ENCODE measurements at regions not wholly inside any gene's neighbourhood (a gene's known extent, or its start where the extent isn't known, plus 50 kb on each side); places are given as distances from the start of the nearest gene placed in this dataset.
"Not testable (repeated sequence)": the region's sequence is repeated elsewhere in the genome, so short reads cannot be mapped to it uniquely, and the experiment has no call there.

- no peak for DNase-seq (ENCODE audit: low read depth, low spot score)
These were observed 411.1 kb downstream of the BCKDHB start for GRCh38 chr6:80517525-80517924.

GRCh38 chr6:80510521-80510920, 404.1 kb downstream of the BCKDHB start:
- DNase-seq (ENCODE audit: low read depth, low spot score) = not testable (repeated sequence)

GRCh38 chr6:80508885-80509630, 402.6 kb downstream of the BCKDHB start:
- no peak for DNase-seq (ENCODE audit: low read depth, low spot score)

- no peak for DNase-seq (ENCODE audit: low read depth, low spot score)
These were observed 398.4 kb downstream of the BCKDHB start for GRCh38 chr6:80504882-80505281.

- DNase-seq (ENCODE audit: low read depth, low spot score) = no peak
These were observed 397.2 kb downstream of the BCKDHB start for GRCh38 chr6:80503660-80504059.

GRCh38 chr6:80502871-80503270, 396.4 kb downstream of the BCKDHB start:
- DNase-seq (ENCODE audit: low read depth, low spot score) = no peak

- DNase-seq (ENCODE audit: low read depth, low spot score) = no peak
These were observed 395.2 kb downstream of the BCKDHB start for GRCh38 chr6:80501636-80502035.

- not testable (repeated sequence) for DNase-seq (ENCODE audit: low read depth, low spot score)
These were observed 391.4 kb downstream of the BCKDHB start for GRCh38 chr6:80497696-80498486.

- no peak for DNase-seq (ENCODE audit: low read depth, low spot score)
These were observed 383.6 kb downstream of the BCKDHB start for GRCh38 chr6:80489911-80490635.

GRCh38 chr6:80488190-80488589, 381.7 kb downstream of the BCKDHB start:
- DNase-seq (ENCODE audit: low read depth, low spot score) = no peak

- not testable (repeated sequence) for DNase-seq (ENCODE audit: low read depth, low spot score)
These were observed 379.0 kb downstream of the BCKDHB start for GRCh38 chr6:80485494-80485893.

GRCh38 chr6:80482056-80482455, 375.6 kb downstream of the BCKDHB start:
- DNase-seq (ENCODE audit: low read depth, low spot score) = no peak

GRCh38 chr6:80480421-80481157, 374.1 kb downstream of the BCKDHB start:
- no peak for DNase-seq (ENCODE audit: low read depth, low spot score)

GRCh38 chr6:80478030-80478429, 371.6 kb downstream of the BCKDHB start:
- no peak for DNase-seq (ENCODE audit: low read depth, low spot score)

- DNase-seq (ENCODE audit: low read depth, low spot score) = no peak
These were observed 371.1 kb downstream of the BCKDHB start for GRCh38 chr6:80477591-80477990.

GRCh38 chr6:80472271-80472670, 365.8 kb downstream of the BCKDHB start:
- DNase-seq (ENCODE audit: low read depth, low spot score) = no peak

- DNase-seq (ENCODE audit: low read depth, low spot score) = no peak
These were observed 363.5 kb downstream of the BCKDHB start for GRCh38 chr6:80469977-80470376.

- DNase-seq (ENCODE audit: low read depth, low spot score) = no peak
These were observed 361.9 kb downstream of the BCKDHB start for GRCh38 chr6:80468398-80468797.

GRCh38 chr6:80467408-80467807, 360.9 kb downstream of the BCKDHB start:
- DNase-seq (ENCODE audit: low read depth, low spot score) = no peak

GRCh38 chr6:80466981-80467380, 360.5 kb downstream of the BCKDHB start:
- DNase-seq (ENCODE audit: low read depth, low spot score) = no peak

GRCh38 chr6:80465513-80465912, 359.0 kb downstream of the BCKDHB start:
- DNase-seq (ENCODE audit: low read depth, low spot score) = no peak

- DNase-seq (ENCODE audit: low read depth, low spot score) = no peak
These were observed 358.4 kb downstream of the BCKDHB start for GRCh38 chr6:80464901-80465300.
